GM19324 (cell line): ENCODE measurements at regions not wholly inside any gene's neighbourhood (a gene's known extent, or its start where the extent isn't known, plus 50 kb on each side); places are given as distances from the start of the nearest gene placed in this dataset.

Experiments
- ATAC-seq: cut with Tn5 transposase; IDR thresholded peaks from one replicate; pipeline ENCODE4 v1.9.1; 2021; ENCODE audit warnings: mild to moderate bottlenecking, moderate library complexity; ENCODE audit not compliant: unreplicated experiment, low FRiP score

DNA sequence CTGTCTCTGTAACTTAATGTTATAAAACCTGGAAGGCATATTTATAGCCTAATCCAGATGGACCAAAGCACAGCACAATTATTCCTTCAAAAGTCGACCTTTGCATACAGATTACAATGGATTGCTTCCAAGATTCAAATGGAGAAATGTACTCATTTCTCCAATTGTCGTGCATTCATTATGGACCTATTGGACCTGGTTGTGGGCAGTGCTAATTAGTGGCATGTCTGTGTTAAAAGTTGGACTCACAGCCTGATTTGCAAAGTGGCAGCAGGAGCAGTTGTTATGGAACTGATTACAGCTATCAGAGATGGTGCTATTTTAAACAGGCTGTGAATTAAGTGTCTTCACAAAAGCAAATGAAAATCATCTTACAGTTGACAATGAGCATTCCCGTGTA lies 1529.3 kb upstream of the SLC10A2 start:
- ATAC-seq = no peak

GRCh38 chr13:104594806-104595205 lies 1528.6 kb upstream of the SLC10A2 start:
- ATAC-seq = no peak

DNA sequence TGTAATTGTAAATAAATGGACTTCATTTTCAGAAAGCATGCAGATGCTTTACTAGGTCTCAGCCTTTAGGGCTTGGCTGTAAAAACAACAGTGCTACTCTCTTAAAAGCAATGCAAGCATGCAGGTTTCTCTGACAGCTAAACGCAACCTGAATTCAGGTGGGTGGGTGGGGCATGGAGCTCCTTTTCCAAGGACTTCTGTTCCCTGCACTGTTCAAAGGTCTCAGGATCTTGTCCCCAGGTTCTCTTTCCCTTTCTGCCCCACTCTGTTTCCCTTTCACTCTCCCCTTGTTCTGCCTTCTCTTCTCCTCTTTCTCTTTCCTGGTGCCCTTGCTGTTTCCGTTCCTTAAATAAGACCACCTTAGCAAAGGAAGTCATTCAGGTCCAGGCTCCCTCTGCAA lies 1527.5 kb upstream of the SLC10A2 start:
- no peak for ATAC-seq

DNA sequence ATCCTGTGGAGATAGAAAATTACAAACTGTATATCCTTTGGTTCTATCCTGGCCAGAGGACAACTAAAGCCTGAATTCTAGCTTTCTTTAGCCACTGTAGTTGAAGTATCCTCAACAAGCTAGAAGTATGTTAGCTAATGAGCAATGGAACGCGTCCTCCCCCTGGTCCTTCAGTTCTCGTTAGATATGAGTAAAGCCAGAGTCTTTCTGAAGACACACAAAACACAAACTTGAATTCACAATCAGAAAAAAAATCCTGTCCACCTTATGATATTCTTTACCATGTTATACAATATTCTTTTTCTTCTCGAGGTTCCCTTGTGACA lies 1527.0 kb upstream of the SLC10A2 start:
- no peak for ATAC-seq

DNA sequence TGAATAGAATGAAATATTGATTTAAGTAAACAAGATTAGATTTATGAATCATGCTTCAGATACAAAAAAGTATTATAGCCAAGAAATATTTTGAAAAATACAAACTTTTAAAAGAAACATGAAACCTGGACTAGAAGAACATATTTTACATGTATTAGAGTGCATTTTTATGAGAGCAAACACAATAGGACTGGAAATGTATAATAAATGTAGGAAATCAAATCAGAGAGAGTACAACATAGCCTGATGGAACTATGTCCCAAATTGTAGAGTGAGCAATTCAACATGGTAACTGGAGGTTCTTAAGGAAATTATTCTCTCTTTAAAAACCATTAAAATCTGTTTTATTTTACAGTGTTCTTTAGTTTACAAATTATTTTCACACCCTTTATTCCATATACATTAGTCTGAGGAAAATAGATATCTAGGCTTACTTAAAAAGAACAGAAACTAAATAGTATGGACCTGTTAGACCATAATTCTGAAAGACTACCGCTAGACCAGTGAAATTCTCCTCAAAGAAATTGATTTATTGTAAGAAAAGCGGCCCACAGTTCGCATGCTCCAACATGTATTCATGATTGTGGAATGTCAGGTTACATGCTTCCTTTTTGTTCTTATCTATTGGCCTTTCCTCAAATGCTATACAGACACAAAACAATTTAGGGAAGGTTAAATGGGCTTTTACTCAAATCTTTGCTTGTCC lies 1526.5 kb upstream of the SLC10A2 start:
- ATAC-seq = no peak

GRCh38 chr13:104592127-104592526 lies 1525.9 kb upstream of the SLC10A2 start:
- ATAC-seq = no peak

DNA sequence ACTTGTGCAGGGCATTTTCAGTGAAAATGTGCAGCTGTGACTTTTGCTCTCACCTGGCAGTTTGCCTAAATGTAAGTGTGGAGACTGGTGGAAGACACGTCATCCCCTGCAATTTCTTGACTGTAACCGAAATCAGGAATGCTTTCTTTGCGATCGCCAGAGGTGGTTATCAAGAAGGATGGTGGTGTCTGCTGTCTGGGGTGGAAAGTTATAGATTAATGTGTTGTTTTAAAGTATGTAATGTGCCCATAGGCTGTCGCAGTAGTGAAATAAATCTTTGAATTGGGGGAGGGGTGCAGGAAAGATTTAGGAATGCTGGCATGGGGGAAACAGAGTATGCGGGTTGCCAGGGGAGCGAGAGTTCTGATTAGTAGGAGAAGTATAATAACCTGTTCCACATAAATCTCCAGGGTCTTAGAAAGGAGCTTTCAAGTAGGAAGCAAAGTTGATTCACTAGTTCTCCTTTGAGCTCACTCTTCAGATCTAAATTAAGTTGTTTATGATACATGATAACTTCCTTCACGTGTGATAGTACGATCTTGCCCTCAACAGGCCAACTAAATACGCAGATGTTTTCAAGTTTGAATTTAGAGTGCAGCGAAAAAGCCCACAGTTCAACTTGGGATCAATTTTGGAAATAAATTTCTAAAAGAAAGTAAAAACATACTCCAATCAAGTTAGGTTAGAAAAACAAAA lies 1520.0 kb upstream of the SLC10A2 start:
- ATAC-seq = no peak

GRCh38 chr13:104584481-104584880 lies 1518.3 kb upstream of the SLC10A2 start:
- ATAC-seq = no peak

DNA sequence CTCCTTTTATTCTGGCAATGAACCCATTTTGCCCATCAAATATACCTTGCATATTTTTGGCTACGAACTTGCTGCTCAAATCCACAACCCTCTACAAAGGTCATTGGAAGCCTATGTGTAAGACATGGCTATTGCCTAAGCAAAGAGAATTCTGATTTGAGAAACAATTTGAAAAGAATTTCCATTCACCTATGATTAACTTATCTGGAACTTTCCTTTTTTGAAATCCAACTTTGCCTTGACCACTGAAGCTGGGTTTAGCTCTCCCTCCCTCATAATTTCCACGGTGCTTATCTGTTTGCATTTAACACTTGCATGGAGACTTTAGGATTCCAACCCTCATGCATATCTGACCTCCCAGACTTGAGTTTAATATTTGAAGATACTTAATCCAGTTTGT lies 1514.7 kb upstream of the SLC10A2 start:
- no peak for ATAC-seq

- ATAC-seq = no peak
Measured at GRCh38 chr13:104577071-104577815, 1511.0 kb upstream of the SLC10A2 start.

DNA sequence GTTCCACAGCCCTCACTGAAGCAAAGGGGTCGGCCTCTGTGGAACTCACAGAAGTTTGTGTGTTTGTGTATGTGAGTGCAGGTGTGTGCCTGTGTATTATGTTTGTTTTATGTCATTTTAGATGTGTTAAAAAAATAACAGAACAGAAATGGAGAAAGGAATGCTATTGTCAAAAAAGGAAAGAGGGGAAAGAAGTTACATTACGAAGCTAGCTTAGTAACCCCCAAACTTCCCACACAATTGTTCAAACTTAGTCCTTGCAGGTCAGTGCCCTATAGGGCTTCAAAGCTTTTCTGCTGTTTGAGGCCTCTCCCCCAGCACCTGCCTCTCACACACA lies 1505.6 kb upstream of the SLC10A2 start:
- ATAC-seq = no peak

DNA sequence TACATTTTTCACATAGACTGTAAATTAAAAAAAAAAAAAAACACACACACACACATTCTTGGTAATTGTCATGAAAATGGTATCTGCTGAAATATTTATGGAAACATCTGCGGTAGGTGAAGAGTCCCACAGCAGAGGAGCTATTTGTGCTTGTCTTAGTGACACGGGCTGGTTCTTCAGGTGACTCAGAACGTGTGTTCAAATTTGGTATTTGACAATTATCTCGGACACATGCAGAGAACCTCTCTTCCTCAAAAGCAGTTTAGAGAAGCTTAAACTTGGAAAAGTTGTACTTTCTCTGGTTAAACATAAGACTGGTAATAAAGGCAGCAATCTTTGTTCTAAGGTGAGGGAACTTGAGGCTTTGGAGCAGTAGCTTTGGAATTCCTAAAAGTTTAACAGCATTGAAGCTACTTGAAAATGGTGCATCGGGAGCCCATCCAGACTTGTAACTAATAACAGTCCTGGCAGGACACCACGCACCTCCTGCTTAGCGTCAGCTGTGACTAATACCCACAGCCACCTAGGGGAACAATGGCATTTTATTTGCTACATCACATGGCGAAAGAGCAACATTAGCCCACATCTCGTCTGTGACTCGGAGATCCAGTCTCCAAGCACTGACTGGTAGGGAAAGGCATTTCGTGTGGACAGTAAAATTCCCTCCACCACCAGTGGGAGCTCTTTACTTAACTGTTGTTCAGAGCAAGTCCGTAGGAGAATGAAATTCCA lies 1505.1 kb upstream of the SLC10A2 start:
- ATAC-seq = no peak

GRCh38 chr13:104567114-104567513 lies 1500.9 kb upstream of the SLC10A2 start:
- no peak for ATAC-seq

- no peak for ATAC-seq
Measured at GRCh38 chr13:104565888-104566287, 1499.7 kb upstream of the SLC10A2 start.

GRCh38 chr13:104553896-104554295 lies 1487.7 kb upstream of the SLC10A2 start:
- no peak for ATAC-seq

GRCh38 chr13:104553186-104553585 lies 1487.0 kb upstream of the SLC10A2 start:
- ATAC-seq = no peak

- ATAC-seq = no peak
Measured at GRCh38 chr13:104534847-104535246, 1468.6 kb upstream of the SLC10A2 start.

- no peak for ATAC-seq
Measured at GRCh38 chr13:104532132-104532531, 1465.9 kb upstream of the SLC10A2 start.

- no peak for ATAC-seq
Measured at GRCh38 chr13:104530741-104531140, 1464.5 kb upstream of the SLC10A2 start.

- ATAC-seq = no peak
Measured at GRCh38 chr13:104526561-104526960, 1460.3 kb upstream of the SLC10A2 start.

DNA sequence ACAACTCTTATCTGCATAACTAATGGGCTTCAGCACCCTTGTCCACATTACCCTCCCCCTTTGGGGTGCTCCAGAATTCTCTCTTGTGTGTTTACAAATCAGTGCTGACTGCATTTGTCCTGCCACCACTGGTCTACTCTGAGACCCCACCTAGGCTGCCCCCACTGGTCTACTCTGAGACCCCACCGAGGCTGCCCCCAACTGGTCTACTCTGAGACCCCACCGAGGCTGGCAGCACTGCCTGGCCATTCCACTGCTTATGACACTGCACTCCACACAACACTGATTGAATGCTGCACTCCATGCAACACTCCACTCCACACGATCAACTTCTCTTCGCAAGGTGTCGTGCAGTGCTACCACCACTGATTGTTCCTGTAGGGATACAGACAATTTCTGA lies 1459.2 kb upstream of the SLC10A2 start:
- ATAC-seq = no peak
